ENCODE measurements at regions not wholly inside any gene's neighbourhood (a gene's known extent, or its start where the extent isn't known, plus 50 kb on each side); places are given as distances from the start of the nearest gene placed in this dataset.

- Histone ChIP-seq H3K27ac (ENCODE audit: low read depth, low read length) (no peak overlapping the region), H3K36me3 (ENCODE audit: insufficient read depth, low read length) (no peaks in the 10 kb centered on the region)
Observed at GRCh38 chr17:77510133-77510796, 369.5 kb downstream of the SEC14L1 start.

GRCh38 chr17:77511514-77512061, 370.8 kb downstream of the SEC14L1 start:
- H3K27me3 ChIP-seq (ENCODE audit: control insufficient read depth in 1 of 2, insufficient read depth in 2 of 2, low read length in 2 of 2): no peaks in the 10 kb centered on the region
- H3K4me3 ChIP-seq (ENCODE audit: low read depth in 1 of 2, low read length in 2 of 2): no peak overlapping the region
- H3K4me1 ChIP-seq (ENCODE audit: insufficient read depth, low read length): no peaks in the 10 kb centered on the region
- H3K9me3 ChIP-seq (ENCODE audit: low read length): no peaks in the 10 kb centered on the region
- H3K9ac ChIP-seq (ENCODE audit: low read length): no peak overlapping the region
- H3K36me3 ChIP-seq (ENCODE audit: insufficient read depth, low read length): no peaks in the 10 kb centered on the region
- no peak overlapping the region for H3K27ac ChIP-seq (ENCODE audit: low read depth, low read length)

More at GRCh38 chr17:77510133-77510796, 369.5 kb downstream of the SEC14L1 start:
- Histone ChIP-seq H3K9me3 (ENCODE audit: low read length) (no peaks in the 10 kb centered on the region), H3K9ac (ENCODE audit: low read length) (no peak overlapping the region), H3K27me3 (ENCODE audit: control insufficient read depth in 1 of 2, insufficient read depth in 2 of 2, low read length in 2 of 2) (no peaks in the 10 kb centered on the region), H3K4me3 (ENCODE audit: low read depth in 1 of 2, low read length in 2 of 2) (no peak overlapping the region), H3K4me1 (ENCODE audit: insufficient read depth, low read length) (no peaks in the 10 kb centered on the region)

- no peaks in the 10 kb centered on the region for H3K4me1 ChIP-seq (ENCODE audit: insufficient read depth, low read length)
- no peak overlapping the region for H3K27ac ChIP-seq (ENCODE audit: low read depth, low read length)
- H3K4me3 ChIP-seq (ENCODE audit: low read depth in 1 of 2, low read length in 2 of 2): no peak overlapping the region
- no peaks in the 10 kb centered on the region for H3K9me3 ChIP-seq (ENCODE audit: low read length)
- H3K27me3 ChIP-seq (ENCODE audit: control insufficient read depth in 1 of 2, insufficient read depth in 2 of 2, low read length in 2 of 2): no peaks in the 10 kb centered on the region
- no peak overlapping the region for H3K9ac ChIP-seq (ENCODE audit: low read length)
- H3K36me3 ChIP-seq (ENCODE audit: insufficient read depth, low read length): no peaks in the 10 kb centered on the region
Observed at GRCh38 chr17:77512062-77512946, 371.5 kb downstream of the SEC14L1 start.

- no peaks in the 10 kb centered on the region for H3K4me1 ChIP-seq (ENCODE audit: insufficient read depth, low read length)
- no peak overlapping the region for H3K27ac ChIP-seq (ENCODE audit: low read depth, low read length)
- H3K36me3 ChIP-seq (ENCODE audit: insufficient read depth, low read length): no peaks in the 10 kb centered on the region
- H3K9ac ChIP-seq (ENCODE audit: low read length): no peak overlapping the region
- H3K9me3 ChIP-seq (ENCODE audit: low read length): no peaks in the 10 kb centered on the region
- H3K27me3 ChIP-seq (ENCODE audit: control insufficient read depth in 1 of 2, insufficient read depth in 2 of 2, low read length in 2 of 2): no peaks in the 10 kb centered on the region
- H3K4me3 ChIP-seq (ENCODE audit: low read depth in 1 of 2, low read length in 2 of 2): no peak overlapping the region
Observed at GRCh38 chr17:77513045-77513444, 372.3 kb downstream of the SEC14L1 start.

- no peaks in the 10 kb centered on the region for H3K27me3 ChIP-seq (ENCODE audit: control insufficient read depth in 1 of 2, insufficient read depth in 2 of 2, low read length in 2 of 2)
- H3K36me3 ChIP-seq (ENCODE audit: insufficient read depth, low read length): no peaks in the 10 kb centered on the region
Observed at GRCh38 chr17:77515227-77515626, 374.5 kb downstream of the SEC14L1 start.

GRCh38 chr17:77516902-77517301, 376.1 kb downstream of the SEC14L1 start:
- Histone ChIP-seq H3K36me3 (ENCODE audit: insufficient read depth, low read length) (no peaks in the 10 kb centered on the region), H3K27me3 (ENCODE audit: control insufficient read depth in 1 of 2, insufficient read depth in 2 of 2, low read length in 2 of 2) (no peaks in the 10 kb centered on the region), H3K27ac (ENCODE audit: low read depth, low read length) (no peak overlapping the region), H3K4me1 (ENCODE audit: insufficient read depth, low read length) (no peaks in the 10 kb centered on the region), H3K4me3 (ENCODE audit: low read depth in 1 of 2, low read length in 2 of 2) (no peak overlapping the region), H3K9me3 (ENCODE audit: low read length) (no peaks in the 10 kb centered on the region), H3K9ac (ENCODE audit: low read length) (no peak overlapping the region)

More at GRCh38 chr17:77515227-77515626, 374.5 kb downstream of the SEC14L1 start:
- no peaks in the 10 kb centered on the region for H3K9me3 ChIP-seq (ENCODE audit: low read length)
- H3K4me3 ChIP-seq (ENCODE audit: low read depth in 1 of 2, low read length in 2 of 2): no peak overlapping the region
- H3K27ac ChIP-seq (ENCODE audit: low read depth, low read length): no peak overlapping the region
- H3K4me1 ChIP-seq (ENCODE audit: insufficient read depth, low read length): no peaks in the 10 kb centered on the region
- no peak overlapping the region for H3K9ac ChIP-seq (ENCODE audit: low read length)

- no peaks in the 10 kb centered on the region for H3K36me3 ChIP-seq (ENCODE audit: insufficient read depth, low read length)
- no peak overlapping the region for H3K4me3 ChIP-seq (ENCODE audit: low read depth in 1 of 2, low read length in 2 of 2)
- H3K9ac ChIP-seq (ENCODE audit: low read length): no peak overlapping the region
- no peaks in the 10 kb centered on the region for H3K4me1 ChIP-seq (ENCODE audit: insufficient read depth, low read length)
- H3K27ac ChIP-seq (ENCODE audit: low read depth, low read length): no peak overlapping the region
- H3K27me3 ChIP-seq (ENCODE audit: control insufficient read depth in 1 of 2, insufficient read depth in 2 of 2, low read length in 2 of 2): no peaks in the 10 kb centered on the region
- no peaks in the 10 kb centered on the region for H3K9me3 ChIP-seq (ENCODE audit: low read length)
Observed at GRCh38 chr17:77521076-77521475, 380.3 kb downstream of the SEC14L1 start.

GRCh38 chr17:77523540-77523939, 382.8 kb downstream of the SEC14L1 start:
- Histone ChIP-seq H3K9me3 (ENCODE audit: low read length) (no peaks in the 10 kb centered on the region), H3K4me3 (ENCODE audit: low read depth in 1 of 2, low read length in 2 of 2) (no peak overlapping the region), H3K27me3 (ENCODE audit: control insufficient read depth in 1 of 2, insufficient read depth in 2 of 2, low read length in 2 of 2) (peaks cover 3 to 17% of the 10 kb centered on the region in 2 donors), H3K9ac (ENCODE audit: low read length) (no peak overlapping the region), H3K4me1 (ENCODE audit: insufficient read depth, low read length) (no peaks in the 10 kb centered on the region), H3K36me3 (ENCODE audit: insufficient read depth, low read length) (no peaks in the 10 kb centered on the region), H3K27ac (ENCODE audit: low read depth, low read length) (no peak overlapping the region)

GRCh38 chr17:77526259-77526711, 385.5 kb downstream of the SEC14L1 start:
- no peak overlapping the region for H3K9ac ChIP-seq (ENCODE audit: low read length)
- H3K36me3 ChIP-seq (ENCODE audit: insufficient read depth, low read length): no peaks in the 10 kb centered on the region
- peaks cover 8 to 29% of the 10 kb centered on the region in 2 donors for H3K27me3 ChIP-seq (ENCODE audit: control insufficient read depth in 1 of 2, insufficient read depth in 2 of 2, low read length in 2 of 2)
- H3K9me3 ChIP-seq (ENCODE audit: low read length): no peaks in the 10 kb centered on the region
- no peaks in the 10 kb centered on the region for H3K4me1 ChIP-seq (ENCODE audit: insufficient read depth, low read length)
- H3K27ac ChIP-seq (ENCODE audit: low read depth, low read length): no peak overlapping the region
- H3K4me3 ChIP-seq (ENCODE audit: low read depth in 1 of 2, low read length in 2 of 2): no peak overlapping the region

- no peak overlapping the region for H3K27ac ChIP-seq (ENCODE audit: low read depth, low read length)
- no peaks in the 10 kb centered on the region for H3K9me3 ChIP-seq (ENCODE audit: low read length)
- H3K4me3 ChIP-seq (ENCODE audit: low read depth in 1 of 2, low read length in 2 of 2): no peak overlapping the region
- H3K36me3 ChIP-seq (ENCODE audit: insufficient read depth, low read length): no peaks in the 10 kb centered on the region
- no peaks in the 10 kb centered on the region for H3K4me1 ChIP-seq (ENCODE audit: insufficient read depth, low read length)
- H3K9ac ChIP-seq (ENCODE audit: low read length): no peak overlapping the region
- peaks cover 8 to 29% of the 10 kb centered on the region in 2 donors for H3K27me3 ChIP-seq (ENCODE audit: control insufficient read depth in 1 of 2, insufficient read depth in 2 of 2, low read length in 2 of 2)
Observed at GRCh38 chr17:77526728-77527350, 386.1 kb downstream of the SEC14L1 start.

- Histone ChIP-seq H3K27ac (ENCODE audit: low read depth, low read length) (no peak overlapping the region), H3K9ac (ENCODE audit: low read length) (no peak overlapping the region), H3K27me3 (ENCODE audit: control insufficient read depth in 1 of 2, insufficient read depth in 2 of 2, low read length in 2 of 2) (peaks cover 8 to 29% of the 10 kb centered on the region in 2 donors), H3K4me1 (ENCODE audit: insufficient read depth, low read length) (no peaks in the 10 kb centered on the region), H3K4me3 (ENCODE audit: low read depth in 1 of 2, low read length in 2 of 2) (no peak overlapping the region), H3K36me3 (ENCODE audit: insufficient read depth, low read length) (no peaks in the 10 kb centered on the region), H3K9me3 (ENCODE audit: low read length) (no peaks in the 10 kb centered on the region)
Observed at GRCh38 chr17:77527409-77527808, 386.6 kb downstream of the SEC14L1 start.

All from muscle layer of colon (tissue), 2 donors.